Prostate gland (tissue), 2 donors: ENCODE measurements at regions not wholly inside any gene's neighbourhood (a gene's known extent, or its start where the extent isn't known, plus 50 kb on each side); places are given as distances from the start of the nearest gene placed in this dataset.

ENCODE experiments used
- DNase-seq: peaks from one replicate; pipeline ENCODE4 v3.0.0-alpha.2; 2019; ENCODE audit warnings: low spot score
- H3K27ac ChIP-seq, 2 donors: fragments of 200-600 bp; sonication (generic); 2 replicates each; pipeline ENCODE4 v1.5.1; 2017 to 2019
- H3K27me3 ChIP-seq: fragments of 200-600 bp; sonication (generic); replicated peaks from 2 replicates; pipeline ENCODE4 v1.5.1; 2019; ENCODE audit not compliant: insufficient read depth
- H3K36me3 ChIP-seq, 2 donors: fragments of 200-600 bp; sonication (generic); 1 replicate in 1 of 2; 2 replicates in 1 of 2; pipeline versions ENCODE4 v1.5.1 to v1.8.1; 2017 to 2019
- H3K4me1 ChIP-seq: fragments of 200-600 bp; sonication (generic); replicated peaks from 2 replicates; pipeline ENCODE4 v1.5.1; 2019
- H3K4me3 ChIP-seq, 2 donors: fragments of 200-600 bp; sonication (generic); 2 replicates each; pipeline ENCODE4 v1.5.1; 2017 to 2019
- H3K9me3 ChIP-seq: fragments of 200-600 bp; sonication (generic); 2 replicates; pipeline ENCODE4 v1.5.1; 2017
- CTCF ChIP-seq, 4 experiments: fragments of 200-600 bp in 2 of 4; fragments of 450-650 bp in 2 of 4; sonication (generic) in 2 of 4; IDR thresholded peaks; 1 replicate in 3 of 4; 2 replicates in 1 of 4; pipeline ENCODE4 v1.5.1; 2016 to 2019; ENCODE audit warnings: antibody characterized with exemption in 4 of 4, mild to moderate bottlenecking in 2 of 4, moderate library complexity in 2 of 4
- POLR2A ChIP-seq: fragments of 450-650 bp; IDR thresholded peaks from one replicate; pipeline ENCODE4 v1.6.1; 2016; ENCODE audit warnings: antibody characterized with exemption, mild to moderate bottlenecking
- POLR2AphosphoS5 ChIP-seq: sonication (generic); formaldehyde crosslinking; IDR thresholded peaks from one replicate; pipeline ENCODE4 v1.6.1; 2017; ENCODE audit warnings: antibody characterized with exemption
- WGBS: methylation state at CpG from one replicate; pipeline ENCODE4 v1.1.5; 2018; 5-methylcytosine and 5-hydroxymethylcytosine counted together
- intact Hi-C: fragments of 100-400 bp; cut with DNase I; formaldehyde crosslinking; loops from one replicate; pipeline ENCODE4 v1.14.2; 2022

GRCh38 chr1:185495007-185495406 lies 178.0 kb upstream of the IVNS1ABP start:
- H3K4me1 ChIP-seq = no peaks in the 10 kb centered on the region
- H3K27me3 ChIP-seq = peaks cover 4% of the 10 kb centered on the region
- no peaks in the 10 kb centered on the region for H3K36me3 ChIP-seq
- no peaks in the 10 kb centered on the region for H3K9me3 ChIP-seq
- H3K4me3 ChIP-seq = no peak overlapping the region
- no peak overlapping the region for H3K27ac ChIP-seq
- intact Hi-C loops = no loop called here
- DNase-seq = no peak
- TF ChIP-seq POLR2AphosphoS5 (no peak), CTCF (IDR thresholded peaks at IDR 0.05) (no peak), POLR2A (no peak)

- Histone ChIP-seq H3K36me3 (no peaks in the 10 kb centered on the region), H3K4me3 (no peak overlapping the region), H3K9me3 (no peaks in the 10 kb centered on the region), H3K27me3 (no peaks in the 10 kb centered on the region), H3K27ac (no peak overlapping the region), H3K4me1 (no peaks in the 10 kb centered on the region)
- intact Hi-C loops = no loop called here
- DNase-seq = no peak
- TF ChIP-seq POLR2A (no peak), CTCF (IDR thresholded peaks at IDR 0.05) (no peak), POLR2AphosphoS5 (no peak)
These were observed 175.2 kb upstream of the IVNS1ABP start for GRCh38 chr1:185492089-185492825.

GRCh38 chr1:185491604-185492003 lies 174.6 kb upstream of the IVNS1ABP start:
- Histone ChIP-seq H3K4me1 (no peaks in the 10 kb centered on the region), H3K4me3 (no peak overlapping the region), H3K27ac (no peak overlapping the region), H3K27me3 (no peaks in the 10 kb centered on the region), H3K36me3 (no peaks in the 10 kb centered on the region), H3K9me3 (no peaks in the 10 kb centered on the region)
- intact Hi-C loops = no loop called here
- WGBS = 39% methylated on average over 2 of the region's 2 CpGs
- no peak for DNase-seq
- TF ChIP-seq POLR2AphosphoS5 (no peak), CTCF (IDR thresholded peaks at IDR 0.05) (no peak), POLR2A (no peak)

- no peak for DNase-seq
- H3K9me3 ChIP-seq = no peaks in the 10 kb centered on the region
- no peaks in the 10 kb centered on the region for H3K36me3 ChIP-seq
- H3K4me3 ChIP-seq = no peak overlapping the region
- H3K27ac ChIP-seq = no peak overlapping the region
- H3K27me3 ChIP-seq = no peaks in the 10 kb centered on the region
- 54% methylated on average over 5 of the region's 5 CpGs for WGBS
- TF ChIP-seq CTCF (IDR thresholded peaks at IDR 0.05) = no peak
- no peak for TF ChIP-seq POLR2A
- TF ChIP-seq POLR2AphosphoS5 = no peak
- H3K4me1 ChIP-seq = no peaks in the 10 kb centered on the region
- intact Hi-C loops = no loop called here
These were observed 173.9 kb upstream of the IVNS1ABP start for GRCh38 chr1:185490924-185491323.

GRCh38 chr1:185489406-185489805 lies 172.4 kb upstream of the IVNS1ABP start:
- H3K4me3 ChIP-seq = no peak overlapping the region
- H3K9me3 ChIP-seq = no peaks in the 10 kb centered on the region
- no peaks in the 10 kb centered on the region for H3K4me1 ChIP-seq
- H3K27ac ChIP-seq = no peak overlapping the region
- H3K36me3 ChIP-seq = no peaks in the 10 kb centered on the region
- H3K27me3 ChIP-seq = no peaks in the 10 kb centered on the region
- intact Hi-C loops = no loop called here
- 78% methylated on average over 3 of the region's 3 CpGs for WGBS
- no peak for TF ChIP-seq POLR2A
- no peak for DNase-seq
